ENCODE measurements at regions not wholly inside any gene's neighbourhood (a gene's known extent, or its start where the extent isn't known, plus 50 kb on each side); places are given as distances from the start of the nearest gene placed in this dataset.
"Not testable (repeated sequence)": the region's sequence is repeated elsewhere in the genome, so short reads cannot be mapped to it uniquely, and the experiment has no call there.

DNA sequence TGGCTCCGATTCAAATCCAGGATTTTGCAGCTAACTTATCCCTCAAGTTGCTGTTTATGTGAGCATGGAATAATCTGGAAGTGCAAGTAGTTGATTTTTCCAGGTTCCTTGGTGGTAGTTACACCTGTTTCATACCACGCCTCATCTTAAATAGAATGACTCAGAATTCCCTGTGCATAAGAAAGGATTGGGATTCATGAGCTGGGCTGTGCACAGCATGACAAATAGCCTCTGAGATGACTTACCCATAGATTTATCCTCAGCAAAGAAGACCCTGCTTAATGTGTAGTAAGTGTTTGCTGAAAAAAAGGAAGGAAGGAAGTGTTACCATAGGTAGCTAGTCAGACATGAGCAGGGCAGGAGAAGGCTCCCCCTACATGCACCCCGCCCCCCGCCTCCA, 777.7 kb upstream of the ADGRL3 start:
- H3K27ac ChIP-seq (ENCODE audit: control insufficient read depth, insufficient read depth): no peak overlapping the region
- ChIA-PET RAD21 (ENCODE audit: unreplicated experiment) (no interaction called here), CTCF (no interaction called here), SMC1A (ENCODE audit: uncharacterized antibody, unreplicated experiment) (interaction anchor here (1.0 kb wide), 1 partner anchor 114 kb away, joined by 3 read pairs; no protein-coding TSS in a partner anchor), POLR2A (no interaction called here)
- TF ChIP-seq, protein P1, sequence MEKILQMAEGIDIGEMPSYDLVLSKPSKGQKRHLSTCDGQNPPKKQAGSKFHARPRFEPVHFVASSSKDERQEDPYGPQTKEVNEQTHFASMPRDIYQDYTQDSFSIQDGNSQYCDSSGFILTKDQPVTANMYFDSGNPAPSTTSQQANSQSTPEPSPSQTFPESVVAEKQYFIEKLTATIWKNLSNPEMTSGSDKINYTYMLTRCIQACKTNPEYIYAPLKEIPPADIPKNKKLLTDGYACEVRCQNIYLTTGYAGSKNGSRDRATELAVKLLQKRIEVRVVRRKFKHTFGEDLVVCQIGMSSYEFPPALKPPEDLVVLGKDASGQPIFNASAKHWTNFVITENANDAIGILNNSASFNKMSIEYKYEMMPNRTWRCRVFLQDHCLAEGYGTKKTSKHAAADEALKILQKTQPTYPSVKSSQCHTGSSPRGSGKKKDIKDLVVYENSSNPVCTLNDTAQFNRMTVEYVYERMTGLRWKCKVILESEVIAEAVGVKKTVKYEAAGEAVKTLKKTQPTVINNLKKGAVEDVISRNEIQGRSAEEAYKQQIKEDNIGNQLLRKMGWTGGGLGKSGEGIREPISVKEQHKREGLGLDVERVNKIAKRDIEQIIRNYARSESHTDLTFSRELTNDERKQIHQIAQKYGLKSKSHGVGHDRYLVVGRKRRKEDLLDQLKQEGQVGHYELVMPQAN (conservative IDR thresholded peaks at IDR 0.05): no peak
- TF ChIP-seq WRNIP1 (IDR thresholded peaks at IDR 0.05; ENCODE audit: borderline replicate concordance, low read depth, low read length): no peak
- no peak for TF ChIP-seq KAT2A (conservative IDR thresholded peaks at IDR 0.05; ENCODE audit: control insufficient read depth, low read depth, low read length)
- TF ChIP-seq ZNF592 (IDR thresholded peaks at IDR 0.05): no peak
- no peak for TF ChIP-seq MTA2 (IDR thresholded peaks at IDR 0.05; ENCODE audit: low read depth)
- no peak for TF ChIP-seq KLF5 (IDR thresholded peaks at IDR 0.05; ENCODE audit: partially characterized antibody)
- no peak for TF ChIP-seq ATF7 (IDR thresholded peaks at IDR 0.05; ENCODE audit: low read depth)
- no peak for ATAC-seq
- no peaks in the 10 kb centered on the region for H4K20me1 ChIP-seq (ENCODE audit: control insufficient read depth, insufficient read depth)
- H3K27me3 ChIP-seq (replicated peaks in 1 of 2; ENCODE audit: control insufficient read depth in 2 of 2, insufficient read depth in 2 of 2, low read length in 1 of 2): no peaks in the 10 kb centered on the region
- H2AFZ ChIP-seq (ENCODE audit: control insufficient read depth, low read depth, low read length): no peak overlapping the region
- H3K36me3 ChIP-seq (ENCODE audit: control insufficient read depth in 2 of 2, insufficient read depth in 2 of 2, low read length in 1 of 2): no peaks in the 10 kb centered on the region
- H3K4me1 ChIP-seq (ENCODE audit: control insufficient read depth, insufficient read depth, low read length): no peaks in the 10 kb centered on the region
- no peak for DNase-seq (ENCODE audit: low read depth, low spot score)
- 5% methylated on average over 4 of the region's 4 CpGs for WGBS (ENCODE audit: insufficient coverage, insufficient replicate concordance, low lambda C conversion rate, missing lambda C conversion rate)
- H3K4me2 ChIP-seq (ENCODE audit: control insufficient read depth, insufficient read depth): no peak overlapping the region
- BruUV-seq (replicated peaks): no TSS peak
- H3K9ac ChIP-seq (ENCODE audit: control insufficient read depth, insufficient read depth, low read length): no peak overlapping the region
- no peaks in the 10 kb centered on the region for H3K9me3 ChIP-seq (replicated peaks; ENCODE audit: control insufficient read depth, insufficient read depth, low read length)
- in situ Hi-C loops (cut with MboI) (no loop called here), intact Hi-C loops (cut with micrococcal nuclease; ENCODE audit: unreplicated experiment) (no loop called here)
- H3K4me3 ChIP-seq: no peak overlapping the region
- H3K79me2 ChIP-seq (ENCODE audit: control insufficient read depth, insufficient read depth, low read length): no peaks in the 10 kb centered on the region
- no peak for FAIRE-seq

GRCh38 chr4:60423573-60424184, 776.4 kb upstream of the ADGRL3 start:
- RAD21 ChIA-PET (ENCODE audit: unreplicated experiment): not testable (repeated sequence)

More at GRCh38 chr4:60423573-60424184, 776.4 kb upstream of the ADGRL3 start:
- H3K79me2 ChIP-seq (ENCODE audit: control insufficient read depth, insufficient read depth, low read length); CTCF ChIA-PET; SMC1A ChIA-PET (ENCODE audit: uncharacterized antibody, unreplicated experiment); in situ Hi-C loops (cut with MboI); H2AFZ ChIP-seq (ENCODE audit: control insufficient read depth, low read depth, low read length); BruUV-seq (replicated peaks); H4K20me1 ChIP-seq (ENCODE audit: control insufficient read depth, insufficient read depth); H3K4me1 ChIP-seq (ENCODE audit: control insufficient read depth, insufficient read depth, low read length); POLR2A ChIA-PET; H3K36me3 ChIP-seq (ENCODE audit: control insufficient read depth in 2 of 2, insufficient read depth in 2 of 2, low read length in 1 of 2); FAIRE-seq; H3K4me3 ChIP-seq; H3K4me2 ChIP-seq (ENCODE audit: control insufficient read depth, insufficient read depth); DNase-seq (ENCODE audit: low read depth, low spot score); ATAC-seq; H3K9me3 ChIP-seq (replicated peaks; ENCODE audit: control insufficient read depth, insufficient read depth, low read length); H3K27me3 ChIP-seq (replicated peaks in 1 of 2; ENCODE audit: control insufficient read depth in 2 of 2, insufficient read depth in 2 of 2, low read length in 1 of 2); H3K9ac ChIP-seq (ENCODE audit: control insufficient read depth, insufficient read depth, low read length); intact Hi-C loops (cut with micrococcal nuclease; ENCODE audit: unreplicated experiment); H3K27ac ChIP-seq (ENCODE audit: control insufficient read depth, insufficient read depth): not testable (repeated sequence)

All from GM12878 (cell line).